ENCODE measurements at regions not wholly inside any gene's neighbourhood (a gene's known extent, or its start where the extent isn't known, plus 50 kb on each side); places are given as distances from the start of the nearest gene placed in this dataset.

- ATAC-seq (no peak), DNase-seq (no peak)
- intact Hi-C loops (cut with DNase I): no loop called here
These were observed 113.0 kb downstream of the MMRN1 start for GRCh38 chr4:90007494-90008167.

- DNase-seq (no peak), ATAC-seq (no peak)
- intact Hi-C loops (cut with DNase I): no loop called here
These were observed 114.3 kb upstream of the CCSER1 start for GRCh38 chr4:90012918-90013317.

GRCh38 chr4:90024519-90024918 is 102.7 kb upstream of the CCSER1 start:
- no peak for ATAC-seq
- no peak for DNase-seq
- intact Hi-C loops (cut with DNase I): no loop called here

GRCh38 chr4:90025248-90025647 is 101.9 kb upstream of the CCSER1 start:
- ATAC-seq (no peak), DNase-seq (no peak)
- intact Hi-C loops (cut with DNase I): loop anchor here in 1 of 2 donors (5.0 kb wide), 1 partner anchor 267 kb away; no protein-coding TSS in a partner anchor

- no peak for DNase-seq
- ATAC-seq: no peak
- intact Hi-C loops (cut with DNase I): loop anchor here in 1 of 2 donors (5.0 kb wide), 1 partner anchor 265 kb away; no protein-coding TSS in a partner anchor
These were observed 99.6 kb upstream of the CCSER1 start for GRCh38 chr4:90027565-90027964.

GRCh38 chr4:90028460-90028859 is 98.7 kb upstream of the CCSER1 start:
- ATAC-seq (no peak), DNase-seq (no peak)
- intact Hi-C loops (cut with DNase I): loop anchor here in 1 of 2 donors (5.0 kb wide), 1 partner anchor 264 kb away; no protein-coding TSS in a partner anchor

GRCh38 chr4:90030202-90030601 is 97.0 kb upstream of the CCSER1 start:
- no peak for DNase-seq
- ATAC-seq: no peak
- intact Hi-C loops (cut with DNase I): no loop called here

- intact Hi-C loops (cut with DNase I): no loop called here
- no peak for DNase-seq
- no peak for ATAC-seq
These were observed 96.2 kb upstream of the CCSER1 start for GRCh38 chr4:90030953-90031352.

GRCh38 chr4:90039122-90039521 is 88.1 kb upstream of the CCSER1 start:
- intact Hi-C loops (cut with DNase I): no loop called here
- DNase-seq (no peak), ATAC-seq (no peak)

- intact Hi-C loops (cut with DNase I): no loop called here
- no peak for DNase-seq
- no peak for ATAC-seq
These were observed 75.2 kb upstream of the CCSER1 start for GRCh38 chr4:90051999-90052398.

- intact Hi-C loops (cut with DNase I): no loop called here
These were observed 70.1 kb upstream of the CCSER1 start for GRCh38 chr4:90057091-90057490.

GRCh38 chr4:90060039-90060438 is 67.2 kb upstream of the CCSER1 start:
- intact Hi-C loops (cut with DNase I): no loop called here
- DNase-seq (no peak), ATAC-seq (no peak)

More at GRCh38 chr4:90057091-90057490, 70.1 kb upstream of the CCSER1 start:
- ATAC-seq (no peak), DNase-seq (no peak)

- intact Hi-C loops (cut with DNase I): no loop called here
- ATAC-seq (no peak), DNase-seq (no peak)
These were observed 65.3 kb upstream of the CCSER1 start for GRCh38 chr4:90061881-90062280.

- no peak for DNase-seq
- no peak for ATAC-seq
- intact Hi-C loops (cut with DNase I): no loop called here
These were observed 63.0 kb upstream of the CCSER1 start for GRCh38 chr4:90064196-90064595.

GRCh38 chr4:90069151-90069550 is 58.0 kb upstream of the CCSER1 start:
- no peak for DNase-seq
- intact Hi-C loops (cut with DNase I): no loop called here
- ATAC-seq: no peak

GRCh38 chr4:90071289-90072235 is 55.6 kb upstream of the CCSER1 start:
- no peak for ATAC-seq
- intact Hi-C loops (cut with DNase I): no loop called here

GRCh38 chr4:90074322-90074886 is 52.8 kb upstream of the CCSER1 start:
- ATAC-seq (no peak), DNase-seq (no peak)
- intact Hi-C loops (cut with DNase I): no loop called here

More at GRCh38 chr4:90071289-90072235, 55.6 kb upstream of the CCSER1 start:
- no peak for DNase-seq
